BLaER1 treated with 17β-estradiol and CSF1 and Interleukin-3, amounts not matched to agents 10 nM and 100 nM (cell line): ENCODE measurements at regions not wholly inside any gene's neighbourhood (a gene's known extent, or its start where the extent isn't known, plus 50 kb on each side); places are given as distances from the start of the nearest gene placed in this dataset.
"Not testable (repeated sequence)": the region's sequence is repeated elsewhere in the genome, so short reads cannot be mapped to it uniquely, and the experiment has no call there.

Experiments used
- H3K27ac ChIP-seq, 11 experiments: shearing (Covaris generic); formaldehyde crosslinking; 2 replicates each; pipeline ENCODE4 v1.8.1; 2022
- H3K27me3 ChIP-seq, 11 experiments: shearing (Covaris generic); formaldehyde crosslinking; 2 replicates each; pipeline ENCODE4 v1.8.1; 2022
- H3K36me3 ChIP-seq, 11 experiments: shearing (Covaris generic); formaldehyde crosslinking; 2 replicates each; pipeline ENCODE4 v1.8.1; 2022
- H3K4me1 ChIP-seq, 10 experiments: shearing (Covaris generic); formaldehyde crosslinking; 2 replicates each; pipeline ENCODE4 v1.8.1; 2022
- H3K4me2 ChIP-seq, 11 experiments: shearing (Covaris generic); formaldehyde crosslinking; 2 replicates each; pipeline ENCODE4 v1.8.1; 2022
- H3K4me3 ChIP-seq, 10 experiments: shearing (Covaris generic); formaldehyde crosslinking; 2 replicates each; pipeline ENCODE4 v1.8.1; 2022
- H3K9ac ChIP-seq, 11 experiments: shearing (Covaris generic); formaldehyde crosslinking; 2 replicates each; pipeline ENCODE4 v1.8.1; 2022
- H3K9me3 ChIP-seq, 11 experiments: shearing (Covaris generic); formaldehyde crosslinking; replicated peaks in 1 of 11; 2 replicates each; pipeline ENCODE4 v1.8.1; 2022
- H4K20me1 ChIP-seq, 11 experiments: shearing (Covaris generic); formaldehyde crosslinking; 2 replicates each; pipeline ENCODE4 v1.8.1; 2022
- Cebpa-rat ChIP-seq, 11 experiments: shearing (Covaris generic); IDR thresholded peaks; 2 replicates each; pipeline ENCODE4 v1.8.1; 2022

- Histone ChIP-seq H4K20me1 (no peaks in the 10 kb centered on the region), H3K4me1 (no peaks in the 10 kb centered on the region), H3K27me3 (no peaks in the 10 kb centered on the region), H3K27ac (no peak overlapping the region), H3K9ac (no peak overlapping the region), H3K9me3 (no peaks in the 10 kb centered on the region), H3K36me3 (no peaks in the 10 kb centered on the region), H3K4me2 (no peak overlapping the region), H3K4me3 (no peak overlapping the region)
- no peak for TF ChIP-seq Cebpa-rat (IDR thresholded peaks at IDR 0.05)
Measured at GRCh38 chr7:97293031-97293430, 175.5 kb downstream of the SDHAF3 start.

- Histone ChIP-seq H3K27ac (no peak overlapping the region), H3K9ac (no peak overlapping the region), H3K36me3 (no peaks in the 10 kb centered on the region), H3K4me3 (no peak overlapping the region), H3K9me3 (no peaks in the 10 kb centered on the region), H3K4me1 (no peaks in the 10 kb centered on the region), H3K27me3 (no peaks in the 10 kb centered on the region), H3K4me2 (no peak overlapping the region), H4K20me1 (no peaks in the 10 kb centered on the region)
- TF ChIP-seq Cebpa-rat (IDR thresholded peaks at IDR 0.05), result no peak
Measured at GRCh38 chr7:97298561-97298960, 181.1 kb downstream of the SDHAF3 start.

GRCh38 chr7:97305589-97305988, 188.1 kb downstream of the SDHAF3 start:
- H3K9me3 ChIP-seq, result no peaks in the 10 kb centered on the region
- H4K20me1 ChIP-seq, result no peaks in the 10 kb centered on the region
- H3K36me3 ChIP-seq, result no peaks in the 10 kb centered on the region
- no peak overlapping the region for H3K27ac ChIP-seq
- H3K4me2 ChIP-seq, result peak overlapping the region in 1 of 11 experiments; percentile 21; a peak in 1 of 22 replicates
- H3K9ac ChIP-seq, result no peak overlapping the region
- H3K4me1 ChIP-seq, result peaks cover 0 to 6% (median 0%) of the 10 kb centered on the region in 10 experiments; a peak in 1 of 20 replicates
- no peak for TF ChIP-seq Cebpa-rat (IDR thresholded peaks at IDR 0.05)
- no peak overlapping the region for H3K4me3 ChIP-seq
- no peaks in the 10 kb centered on the region for H3K27me3 ChIP-seq

- Histone ChIP-seq H3K4me2 (no peak overlapping the region), H3K4me1 (peaks cover 0 to 6% (median 0%) of the 10 kb centered on the region in 10 experiments; a peak in 1 of 20 replicates), H3K27me3 (no peaks in the 10 kb centered on the region), H3K27ac (no peak overlapping the region), H3K4me3 (no peak overlapping the region), H3K36me3 (no peaks in the 10 kb centered on the region), H3K9ac (no peak overlapping the region), H4K20me1 (no peaks in the 10 kb centered on the region), H3K9me3 (no peaks in the 10 kb centered on the region)
- TF ChIP-seq Cebpa-rat (IDR thresholded peaks at IDR 0.05), result no peak
Measured at GRCh38 chr7:97307521-97308108, 190.1 kb downstream of the SDHAF3 start.

- no peak for TF ChIP-seq Cebpa-rat (IDR thresholded peaks at IDR 0.05)
- H4K20me1 ChIP-seq, result no peaks in the 10 kb centered on the region
- H3K27me3 ChIP-seq, result no peaks in the 10 kb centered on the region
- no peak overlapping the region for H3K4me3 ChIP-seq
- H3K36me3 ChIP-seq, result no peaks in the 10 kb centered on the region
- H3K4me1 ChIP-seq, result no peaks in the 10 kb centered on the region
- no peak overlapping the region for H3K27ac ChIP-seq
- peaks cover 0 to 16% (median 11%) of the 10 kb centered on the region in 11 experiments; a peak in 10 of 22 replicates for H3K9me3 ChIP-seq
- H3K4me2 ChIP-seq, result no peak overlapping the region
- H3K9ac ChIP-seq, result no peak overlapping the region
Measured at GRCh38 chr7:97313900-97314299, 196.4 kb downstream of the SDHAF3 start.

- Histone ChIP-seq H3K4me1 (no peaks in the 10 kb centered on the region), H3K27me3 (no peaks in the 10 kb centered on the region), H4K20me1 (no peaks in the 10 kb centered on the region), H3K4me2 (no peak overlapping the region), H3K27ac (no peak overlapping the region), H3K9ac (no peak overlapping the region), H3K9me3 (peaks cover 0 to 16% (median 11%) of the 10 kb centered on the region in 11 experiments; a peak in 10 of 22 replicates), H3K36me3 (no peaks in the 10 kb centered on the region), H3K4me3 (no peak overlapping the region)
- no peak for TF ChIP-seq Cebpa-rat (IDR thresholded peaks at IDR 0.05)
Measured at GRCh38 chr7:97317575-97317974, 200.1 kb downstream of the SDHAF3 start.

- H3K27ac ChIP-seq, H3K9ac ChIP-seq, H3K4me1 ChIP-seq, H3K4me3 ChIP-seq, H3K27me3 ChIP-seq, H3K36me3 ChIP-seq, H3K4me2 ChIP-seq, H4K20me1 ChIP-seq: not testable (repeated sequence)
- H3K9me3 ChIP-seq, result peaks cover 0 to 10% (median 9%) of the 10 kb centered on the region in 11 experiments; a peak in 10 of 22 replicates
Measured at GRCh38 chr7:97329871-97330270, 212.4 kb downstream of the SDHAF3 start.

- no peaks in the 10 kb centered on the region for H3K36me3 ChIP-seq
- H3K4me2 ChIP-seq, result no peak overlapping the region
- no peak overlapping the region for H3K27ac ChIP-seq
- H3K9me3 ChIP-seq, result no peaks in the 10 kb centered on the region
- H3K4me3 ChIP-seq, result no peak overlapping the region
- TF ChIP-seq Cebpa-rat (IDR thresholded peaks at IDR 0.05), result no peak
- H3K9ac ChIP-seq, result no peak overlapping the region
- H4K20me1 ChIP-seq, result no peaks in the 10 kb centered on the region
- H3K27me3 ChIP-seq, result no peaks in the 10 kb centered on the region
- no peaks in the 10 kb centered on the region for H3K4me1 ChIP-seq
Measured at GRCh38 chr7:97337849-97338248, 220.4 kb downstream of the SDHAF3 start.

- Histone ChIP-seq H3K4me2 (no peak overlapping the region), H4K20me1 (no peaks in the 10 kb centered on the region), H3K9ac (no peak overlapping the region), H3K9me3 (no peaks in the 10 kb centered on the region; a peak in 1 of 22 replicates), H3K36me3 (no peaks in the 10 kb centered on the region), H3K27me3 (no peaks in the 10 kb centered on the region), H3K4me1 (no peaks in the 10 kb centered on the region), H3K27ac (no peak overlapping the region), H3K4me3 (no peak overlapping the region)
- no peak for TF ChIP-seq Cebpa-rat (IDR thresholded peaks at IDR 0.05)
Measured at GRCh38 chr7:97342512-97342911, 225.0 kb downstream of the SDHAF3 start.

GRCh38 chr7:97346349-97346748, 228.9 kb downstream of the SDHAF3 start:
- TF ChIP-seq Cebpa-rat (IDR thresholded peaks at IDR 0.05), result no peak
- Histone ChIP-seq H3K9me3 (peaks cover 0 to 5% (median 0%) of the 10 kb centered on the region in 11 experiments; a peak in 4 of 22 replicates), H3K27ac (no peak overlapping the region), H3K36me3 (no peaks in the 10 kb centered on the region), H4K20me1 (no peaks in the 10 kb centered on the region), H3K27me3 (no peaks in the 10 kb centered on the region), H3K4me2 (no peak overlapping the region), H3K4me1 (no peaks in the 10 kb centered on the region), H3K9ac (no peak overlapping the region), H3K4me3 (no peak overlapping the region)
